AG04449 (cell line): ENCODE measurements at regions not wholly inside any gene's neighbourhood (a gene's known extent, or its start where the extent isn't known, plus 50 kb on each side); places are given as distances from the start of the nearest gene placed in this dataset.

Experiments used
- CTCF ChIA-PET: fragments of 350-600 bp; formaldehyde crosslinking; extraction: SDS; loops from one replicate; lab custom pipeline; 2021; ENCODE audit warnings: antibody characterized with exemption; lab: Yijun Ruan, JAX
- POLR2A ChIA-PET: fragments of 400-600, 350-600 bp; formaldehyde crosslinking; extraction: SDS; loops from one replicate; lab custom pipeline; 2020; ENCODE audit warnings: antibody characterized with exemption, inconsistent platforms; lab: Yijun Ruan, JAX
- DNase-seq: peaks from one replicate; pipeline ENCODE4 v3.0.0-alpha.2; 2010; ENCODE audit warnings: low read depth, low spot score
- H3K4me3 ChIP-seq: 2 replicates; pipeline ENCODE4 v1.5.1; 2011; ENCODE audit warnings: low read depth, mild to moderate bottlenecking, control low read depth, low read length
- TF ChIP-seq, protein P1 (sequence below): IDR thresholded peaks from one replicate; pipeline ENCODE4 v1.5.1; 2011; ENCODE audit warnings: mild to moderate bottlenecking, moderate library complexity, low read length, control low read depth, inconsistent platforms; ENCODE audit not compliant: insufficient read depth; ENCODE audit errors: missing control alignments

DNA sequence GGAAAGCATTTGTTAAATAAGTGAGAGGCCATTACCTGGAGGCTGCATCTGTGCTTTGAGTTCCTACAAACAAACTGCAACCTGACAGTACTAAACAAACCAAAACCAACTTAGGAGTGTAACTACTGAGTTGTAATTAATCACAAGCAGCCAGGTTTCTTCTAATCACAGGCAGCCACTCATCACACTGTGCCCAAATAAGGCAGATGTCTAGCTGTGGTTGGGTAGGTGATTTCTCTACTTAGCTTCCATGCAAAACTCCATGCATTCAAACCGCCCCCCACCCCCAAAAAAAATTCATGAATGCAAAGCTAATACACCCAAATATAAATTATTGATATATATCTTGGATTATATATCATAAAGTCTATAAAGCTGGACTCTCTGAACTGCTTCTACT is 461.1 kb downstream of the ARL4A start:
- DNase-seq, result no peak
- CTCF ChIA-PET, result no interaction called here
- H3K4me3 ChIP-seq, result no peak overlapping the region
- POLR2A ChIA-PET, result no interaction called here
- TF ChIP-seq, protein P1, sequence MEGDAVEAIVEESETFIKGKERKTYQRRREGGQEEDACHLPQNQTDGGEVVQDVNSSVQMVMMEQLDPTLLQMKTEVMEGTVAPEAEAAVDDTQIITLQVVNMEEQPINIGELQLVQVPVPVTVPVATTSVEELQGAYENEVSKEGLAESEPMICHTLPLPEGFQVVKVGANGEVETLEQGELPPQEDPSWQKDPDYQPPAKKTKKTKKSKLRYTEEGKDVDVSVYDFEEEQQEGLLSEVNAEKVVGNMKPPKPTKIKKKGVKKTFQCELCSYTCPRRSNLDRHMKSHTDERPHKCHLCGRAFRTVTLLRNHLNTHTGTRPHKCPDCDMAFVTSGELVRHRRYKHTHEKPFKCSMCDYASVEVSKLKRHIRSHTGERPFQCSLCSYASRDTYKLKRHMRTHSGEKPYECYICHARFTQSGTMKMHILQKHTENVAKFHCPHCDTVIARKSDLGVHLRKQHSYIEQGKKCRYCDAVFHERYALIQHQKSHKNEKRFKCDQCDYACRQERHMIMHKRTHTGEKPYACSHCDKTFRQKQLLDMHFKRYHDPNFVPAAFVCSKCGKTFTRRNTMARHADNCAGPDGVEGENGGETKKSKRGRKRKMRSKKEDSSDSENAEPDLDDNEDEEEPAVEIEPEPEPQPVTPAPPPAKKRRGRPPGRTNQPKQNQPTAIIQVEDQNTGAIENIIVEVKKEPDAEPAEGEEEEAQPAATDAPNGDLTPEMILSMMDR, result no peak

DNA sequence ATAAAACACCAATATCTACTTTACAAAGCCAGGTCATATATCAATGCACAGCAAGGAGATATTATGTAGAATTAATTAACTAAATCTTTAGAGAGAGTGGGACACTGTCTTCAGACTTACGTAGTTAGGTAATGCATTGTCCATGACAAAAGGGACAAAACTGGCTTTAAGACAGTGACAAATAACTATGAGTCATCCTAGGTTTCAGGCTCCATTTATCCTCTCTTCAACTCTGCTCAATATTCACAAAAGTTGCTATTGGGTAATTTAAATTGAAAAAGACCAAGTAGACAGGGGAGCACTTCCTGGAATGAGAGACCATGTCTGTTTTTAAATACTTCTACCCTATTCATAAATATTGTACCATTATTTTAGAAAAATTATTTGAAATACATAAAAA is 464.5 kb downstream of the ARL4A start:
- CTCF ChIA-PET, result no interaction called here
- DNase-seq, result no peak
- POLR2A ChIA-PET, result no interaction called here
- no peak overlapping the region for H3K4me3 ChIP-seq
- TF ChIP-seq, protein P1, result no peak

DNA sequence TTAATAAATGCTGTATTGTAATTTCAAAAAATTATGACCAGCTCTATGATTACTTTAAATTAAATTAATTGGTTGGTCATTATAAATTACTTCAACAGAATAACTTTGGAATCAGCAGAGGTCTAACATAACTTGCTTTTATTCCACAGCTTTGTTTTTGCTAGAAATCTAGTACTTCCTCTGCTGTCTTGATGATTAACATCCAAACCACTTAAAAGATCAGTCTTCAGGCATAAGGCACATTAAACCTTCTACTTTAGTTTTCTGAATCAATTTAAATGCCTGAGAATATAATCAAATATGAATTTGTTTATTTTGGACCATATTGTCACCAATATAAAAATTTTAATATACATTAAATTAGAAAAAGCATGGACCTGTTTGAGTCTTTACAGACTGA is 465.3 kb downstream of the ARL4A start:
- ChIA-PET CTCF (no interaction called here), POLR2A (no interaction called here)
- TF ChIP-seq, protein P1, result no peak
- no peak overlapping the region for H3K4me3 ChIP-seq
- no peak for DNase-seq

DNA sequence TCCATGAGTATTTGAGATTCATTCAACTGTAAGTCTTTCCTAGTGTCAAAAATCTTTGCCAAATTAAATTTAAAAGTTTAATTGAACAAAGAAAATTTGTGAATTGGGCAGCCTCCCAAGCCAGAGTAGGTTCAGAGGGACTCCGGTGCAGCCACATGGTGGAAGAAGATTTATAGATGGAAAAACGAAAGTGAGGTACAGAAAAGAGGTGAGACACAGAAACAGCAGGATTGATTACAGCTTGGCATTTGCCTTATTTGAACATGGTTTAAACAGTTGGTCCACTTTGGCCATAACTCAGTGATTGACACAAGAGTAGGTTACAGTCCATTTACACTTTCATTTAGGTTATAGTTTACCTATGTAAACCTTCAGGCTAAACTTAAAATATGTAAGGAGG is 465.8 kb downstream of the ARL4A start:
- TF ChIP-seq, protein P1, result no peak
- no peak overlapping the region for H3K4me3 ChIP-seq
- ChIA-PET POLR2A (no interaction called here), CTCF (no interaction called here)
- DNase-seq, result no peak

DNA sequence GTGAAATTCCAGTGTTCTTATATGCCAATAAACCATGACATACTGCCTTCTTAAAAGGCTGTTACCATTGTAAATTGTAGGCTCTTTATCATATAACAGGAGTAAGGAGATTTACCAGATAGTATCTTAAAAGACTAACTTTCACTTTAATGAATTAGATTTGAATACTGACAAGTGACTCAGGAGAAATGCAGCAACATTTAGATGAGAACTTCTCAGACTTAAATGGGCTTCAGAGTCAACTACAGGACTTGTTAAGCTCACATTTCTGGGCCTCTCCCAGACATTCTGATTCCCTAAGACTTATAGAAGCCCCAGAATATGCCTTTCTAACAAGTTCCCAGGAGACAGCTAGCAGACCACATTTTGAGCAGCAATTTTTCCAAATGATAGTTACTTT is 466.3 kb downstream of the ARL4A start:
- no peak for DNase-seq

DNA sequence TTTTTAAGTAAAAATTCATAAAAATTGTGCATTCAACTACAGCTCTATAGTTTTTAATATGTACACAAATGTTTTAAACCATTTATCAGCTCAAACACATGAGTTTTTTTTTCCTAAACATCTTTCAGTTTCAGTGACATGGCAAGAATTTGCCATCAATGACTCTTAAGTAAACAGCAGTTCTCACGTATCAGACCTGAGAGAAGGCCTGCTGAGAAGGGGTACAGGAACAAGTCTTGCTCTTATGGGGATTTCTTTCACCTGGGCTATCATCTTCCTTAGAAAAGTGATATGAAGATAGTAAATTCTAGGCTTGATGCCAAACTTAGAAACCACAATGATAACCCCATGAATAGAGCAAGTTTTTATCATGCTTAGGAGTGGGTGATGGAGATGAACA is 467.8 kb downstream of the ARL4A start:
- H3K4me3 ChIP-seq, result no peak overlapping the region
- TF ChIP-seq, protein P1, result no peak
- CTCF ChIA-PET, result no interaction called here
- POLR2A ChIA-PET, result no interaction called here
- DNase-seq, result no peak

More for the DNA sequence above, 466.3 kb downstream of the ARL4A start:
- ChIA-PET CTCF (no interaction called here), POLR2A (no interaction called here)
- TF ChIP-seq, protein P1, result no peak
- H3K4me3 ChIP-seq, result no peak overlapping the region
